Astrocyte of the cerebellum (primary cell): ENCODE measurements at regions not wholly inside any gene's neighbourhood (a gene's known extent, or its start where the extent isn't known, plus 50 kb on each side); places are given as distances from the start of the nearest gene placed in this dataset.

Experiments used
- DNase-seq: peaks from one replicate; pipeline ENCODE4 v3.0.0-alpha.2; 2011; ENCODE audit warnings: low read depth
- H3K4me3 ChIP-seq: 2 replicates; pipeline ENCODE4 v1.5.1; 2011; ENCODE audit warnings: mild to moderate bottlenecking, low read depth, low read length, moderate library complexity
- in situ Hi-C: cut with HindIII; loops from 2 replicates; pipeline ENCODE4 v1.10.0; 2017; ENCODE audit warnings: low sequenced_read_pairs
- TF ChIP-seq, protein P1 (sequence below): IDR thresholded peaks from 2 replicates; pipeline ENCODE4 v1.5.1; 2012; ENCODE audit warnings: low read length, low read depth, moderate library complexity, mild to moderate bottlenecking; ENCODE audit errors: missing control alignments

DNA sequence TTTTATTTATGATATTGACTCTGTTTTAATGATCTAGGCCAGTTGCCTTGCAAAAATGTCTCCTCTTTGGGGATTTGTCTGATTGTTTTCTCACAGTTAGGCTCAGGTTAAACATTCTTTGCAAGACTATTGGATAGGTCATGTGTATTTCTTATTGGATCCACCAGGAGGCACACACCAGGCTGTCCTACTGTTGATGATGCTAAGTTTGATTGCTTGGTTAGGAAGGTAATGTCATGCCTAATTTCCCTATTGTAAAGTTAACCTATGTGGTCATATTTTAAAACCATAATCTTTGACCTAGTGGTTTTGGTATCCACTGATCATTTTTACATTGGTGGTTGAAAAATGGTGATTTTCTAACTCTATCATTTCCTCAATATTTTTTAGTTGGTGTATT, 137.1 kb downstream of the BRMS1L start:
- TF ChIP-seq, protein P1, sequence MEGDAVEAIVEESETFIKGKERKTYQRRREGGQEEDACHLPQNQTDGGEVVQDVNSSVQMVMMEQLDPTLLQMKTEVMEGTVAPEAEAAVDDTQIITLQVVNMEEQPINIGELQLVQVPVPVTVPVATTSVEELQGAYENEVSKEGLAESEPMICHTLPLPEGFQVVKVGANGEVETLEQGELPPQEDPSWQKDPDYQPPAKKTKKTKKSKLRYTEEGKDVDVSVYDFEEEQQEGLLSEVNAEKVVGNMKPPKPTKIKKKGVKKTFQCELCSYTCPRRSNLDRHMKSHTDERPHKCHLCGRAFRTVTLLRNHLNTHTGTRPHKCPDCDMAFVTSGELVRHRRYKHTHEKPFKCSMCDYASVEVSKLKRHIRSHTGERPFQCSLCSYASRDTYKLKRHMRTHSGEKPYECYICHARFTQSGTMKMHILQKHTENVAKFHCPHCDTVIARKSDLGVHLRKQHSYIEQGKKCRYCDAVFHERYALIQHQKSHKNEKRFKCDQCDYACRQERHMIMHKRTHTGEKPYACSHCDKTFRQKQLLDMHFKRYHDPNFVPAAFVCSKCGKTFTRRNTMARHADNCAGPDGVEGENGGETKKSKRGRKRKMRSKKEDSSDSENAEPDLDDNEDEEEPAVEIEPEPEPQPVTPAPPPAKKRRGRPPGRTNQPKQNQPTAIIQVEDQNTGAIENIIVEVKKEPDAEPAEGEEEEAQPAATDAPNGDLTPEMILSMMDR, result peak; percentile 21
- in situ Hi-C loops, result no loop called here
- no peak for DNase-seq
- H3K4me3 ChIP-seq, result no peak overlapping the region

DNA sequence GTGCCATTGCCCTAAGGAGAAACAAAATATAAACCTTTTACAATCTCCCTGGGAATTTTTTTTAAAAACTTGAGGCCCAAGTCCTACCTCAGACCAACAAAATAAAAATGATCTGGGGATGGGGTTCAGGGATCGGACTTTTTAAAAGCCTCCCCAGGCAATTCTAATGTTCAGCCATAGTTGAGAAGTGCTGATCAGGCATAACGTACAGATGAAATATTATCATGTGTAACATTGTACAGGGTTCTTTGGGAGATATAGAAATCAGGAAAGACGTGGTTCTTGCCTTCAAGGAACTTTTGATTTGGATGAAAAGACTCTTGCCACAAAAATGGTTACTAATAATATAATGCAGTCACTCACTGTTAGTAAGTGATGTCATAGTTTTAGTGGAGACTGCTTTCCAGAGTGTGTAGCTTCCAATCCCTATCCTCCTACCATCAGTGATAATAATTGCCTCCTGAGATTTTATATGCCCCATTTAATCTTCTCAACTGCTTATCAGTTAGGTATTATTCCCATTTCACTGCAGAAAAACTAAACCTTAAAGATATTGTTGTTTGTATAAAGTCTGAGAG, 135.6 kb downstream of the BRMS1L start:
- in situ Hi-C loops, result no loop called here
- no peak overlapping the region for H3K4me3 ChIP-seq
- no peak for DNase-seq
- TF ChIP-seq, protein P1, result no peak

DNA sequence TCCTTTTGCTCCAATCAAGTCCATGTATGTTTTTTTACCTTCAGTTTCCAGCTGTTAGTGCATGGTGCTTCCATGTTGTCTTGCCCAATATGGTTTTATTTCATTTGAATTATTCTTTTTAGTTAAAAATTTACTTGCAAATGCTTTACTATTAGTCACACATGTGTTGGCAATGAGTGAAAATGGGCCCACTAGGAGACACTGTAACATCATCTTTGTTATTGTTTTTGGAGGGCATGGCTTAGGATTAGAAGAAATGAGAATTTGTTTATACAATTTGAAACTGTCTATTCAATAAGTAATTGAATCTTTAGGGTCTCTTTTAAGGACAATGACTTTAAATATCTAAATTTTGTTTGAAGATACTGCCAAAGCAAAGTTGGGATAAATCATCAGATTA, 133.7 kb downstream of the BRMS1L start:
- TF ChIP-seq, protein P1, result no peak
- in situ Hi-C loops, result no loop called here
- H3K4me3 ChIP-seq, result no peak overlapping the region
- DNase-seq, result no peak

DNA sequence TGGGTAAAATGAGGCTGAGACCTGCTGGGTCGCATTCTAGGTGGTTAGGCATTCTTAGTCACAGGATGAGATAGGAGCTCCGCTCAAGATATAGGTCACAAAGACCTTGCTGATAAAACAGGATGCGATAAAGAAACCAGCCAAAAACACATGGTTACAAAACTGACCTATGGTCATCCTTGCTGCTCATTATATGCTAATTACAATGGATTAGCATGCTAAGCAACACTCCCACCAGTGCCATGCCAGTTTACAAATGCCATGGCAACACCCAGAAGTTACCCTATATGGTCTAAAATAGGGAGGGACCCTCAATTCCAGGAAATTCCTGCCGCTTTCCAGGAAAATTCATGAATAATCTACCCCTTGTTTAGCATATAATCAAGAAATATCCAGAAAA, 132.4 kb downstream of the BRMS1L start:
- TF ChIP-seq, protein P1, result no peak
- no peak overlapping the region for H3K4me3 ChIP-seq
- DNase-seq, result no peak
- in situ Hi-C loops, result no loop called here

DNA sequence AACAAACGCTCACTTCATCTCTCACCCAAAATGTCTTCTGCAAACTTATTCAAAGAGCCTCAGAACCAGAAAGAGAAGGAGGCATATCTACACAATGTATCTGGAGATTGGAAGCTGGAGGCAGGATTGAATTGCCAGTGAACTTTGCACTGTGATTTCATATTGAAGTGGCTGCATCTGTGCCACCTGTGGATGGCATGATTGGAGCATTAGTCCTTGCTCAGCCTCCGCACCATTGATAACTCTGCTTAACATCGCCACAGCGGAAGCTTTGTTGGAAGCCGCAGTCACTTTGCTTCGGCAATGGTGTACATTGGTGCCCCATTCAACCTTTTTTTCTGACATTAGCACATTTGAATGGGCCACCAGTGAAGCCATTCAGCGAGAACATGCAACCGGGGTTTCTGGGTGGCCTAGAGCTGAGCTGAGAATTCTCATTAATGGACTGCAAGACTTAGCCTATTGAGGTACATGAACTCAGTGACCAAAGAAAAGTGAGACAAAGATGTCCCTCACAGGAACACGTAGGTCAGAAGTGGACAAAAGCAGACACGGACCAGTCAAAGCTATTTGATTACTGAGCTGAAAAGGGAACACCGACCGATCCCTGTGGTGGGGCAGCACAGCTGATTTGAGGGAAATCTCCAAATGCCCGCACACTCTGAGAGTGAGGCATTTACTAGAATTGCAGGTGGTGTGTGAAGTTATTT, 130.4 kb downstream of the BRMS1L start:
- TF ChIP-seq, protein P1, result no peak
- no peak overlapping the region for H3K4me3 ChIP-seq
- DNase-seq, result no peak
- in situ Hi-C loops, result no loop called here

DNA sequence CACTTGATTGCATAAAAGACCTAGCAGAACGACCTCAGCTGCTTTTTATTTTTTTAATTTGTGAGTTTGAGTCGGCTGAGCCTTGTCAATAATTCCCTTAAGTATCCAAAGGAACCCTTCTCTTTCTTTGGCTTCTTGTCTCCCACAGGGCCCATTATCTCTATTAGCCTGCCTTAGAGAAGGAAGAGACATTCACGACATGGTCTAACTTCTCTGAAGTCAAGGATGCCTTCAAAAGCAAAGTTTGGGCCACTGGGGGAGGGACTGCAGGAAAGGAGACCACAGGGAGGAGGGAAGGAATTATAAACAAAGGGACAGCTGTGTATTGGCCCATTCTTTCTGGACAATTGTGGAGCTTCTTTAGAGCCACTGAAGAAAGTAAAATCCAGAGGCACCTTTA, 126.4 kb downstream of the BRMS1L start:
- DNase-seq, result no peak
- TF ChIP-seq, protein P1, result no peak
- in situ Hi-C loops, result no loop called here
- no peak overlapping the region for H3K4me3 ChIP-seq
